Keratinocyte (primary cell): ENCODE measurements at regions not wholly inside any gene's neighbourhood (a gene's known extent, or its start where the extent isn't known, plus 50 kb on each side); places are given as distances from the start of the nearest gene placed in this dataset.

Source experiments
- EZH2 ChIP-seq: IDR thresholded peaks from one replicate; pipeline ENCODE4 v1.6.1; 2012; ENCODE audit warnings: inconsistent platforms, mild to moderate bottlenecking, low read length, moderate library complexity
- TF ChIP-seq, protein P1 (sequence below), 3 experiments: IDR thresholded peaks in 1 of 3; conservative IDR thresholded peaks in 1 of 3; optimal IDR thresholded peaks in 1 of 3; 2 replicates in 2 of 3; 3 replicates in 1 of 3; pipeline versions ENCODE3 to v1.5.1; 2011; ENCODE audit warnings: low read length in 3 of 3, mild to moderate bottlenecking in 3 of 3, moderate library complexity in 2 of 3, control low read depth in 1 of 3, inconsistent platforms in 1 of 3; ENCODE audit not compliant: insufficient read depth in 2 of 3; ENCODE audit errors: extremely low read depth in 1 of 3

DNA sequence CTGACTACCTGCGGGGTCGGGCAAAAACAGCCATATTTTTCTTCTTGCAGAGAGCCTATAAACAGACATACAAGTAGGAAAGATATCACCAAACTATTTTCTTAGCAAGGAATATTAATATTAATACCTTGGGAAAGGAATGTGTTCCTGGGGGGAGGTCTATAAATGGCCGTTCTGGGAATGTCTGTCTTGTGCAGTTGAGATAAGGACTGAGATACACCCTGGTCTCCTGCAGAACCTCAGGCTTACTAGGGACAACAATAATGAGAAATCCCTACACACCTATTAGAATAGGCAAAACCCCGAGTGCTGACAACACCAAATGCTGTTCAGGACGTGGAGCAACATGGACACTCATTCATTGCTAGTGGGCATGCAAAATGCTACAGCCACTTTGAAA lies 297.2 kb downstream of the DRD1 start:
- TF ChIP-seq, protein P1, sequence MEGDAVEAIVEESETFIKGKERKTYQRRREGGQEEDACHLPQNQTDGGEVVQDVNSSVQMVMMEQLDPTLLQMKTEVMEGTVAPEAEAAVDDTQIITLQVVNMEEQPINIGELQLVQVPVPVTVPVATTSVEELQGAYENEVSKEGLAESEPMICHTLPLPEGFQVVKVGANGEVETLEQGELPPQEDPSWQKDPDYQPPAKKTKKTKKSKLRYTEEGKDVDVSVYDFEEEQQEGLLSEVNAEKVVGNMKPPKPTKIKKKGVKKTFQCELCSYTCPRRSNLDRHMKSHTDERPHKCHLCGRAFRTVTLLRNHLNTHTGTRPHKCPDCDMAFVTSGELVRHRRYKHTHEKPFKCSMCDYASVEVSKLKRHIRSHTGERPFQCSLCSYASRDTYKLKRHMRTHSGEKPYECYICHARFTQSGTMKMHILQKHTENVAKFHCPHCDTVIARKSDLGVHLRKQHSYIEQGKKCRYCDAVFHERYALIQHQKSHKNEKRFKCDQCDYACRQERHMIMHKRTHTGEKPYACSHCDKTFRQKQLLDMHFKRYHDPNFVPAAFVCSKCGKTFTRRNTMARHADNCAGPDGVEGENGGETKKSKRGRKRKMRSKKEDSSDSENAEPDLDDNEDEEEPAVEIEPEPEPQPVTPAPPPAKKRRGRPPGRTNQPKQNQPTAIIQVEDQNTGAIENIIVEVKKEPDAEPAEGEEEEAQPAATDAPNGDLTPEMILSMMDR (optimal IDR thresholded peaks at IDR 0.05 in 1 of 3, IDR thresholded peaks at IDR 0.05 in 1 of 3, conservative IDR thresholded peaks at IDR 0.05 in 1 of 3; ENCODE audit: extremely low read depth in 1 of 3, insufficient read depth in 2 of 3, low read length in 3 of 3), result no peak
- no peak for TF ChIP-seq EZH2
